CD4-positive, alpha-beta T cell (primary cell): ENCODE measurements at regions not wholly inside any gene's neighbourhood (a gene's known extent, or its start where the extent isn't known, plus 50 kb on each side); places are given as distances from the start of the nearest gene placed in this dataset.

ENCODE experiments used
- ATAC-seq: fragments of 200-7000 bp; cut with Tn5 transposase; one replicate; pipeline ENCODE4 v1.10.0; 2022; ENCODE audit warnings: mild to moderate bottlenecking; ENCODE audit not compliant: poor library complexity
- CTCF ChIA-PET: fragments of 350-600 bp; sonication (Branson Sonifier 250); formaldehyde crosslinking; loops from one replicate; lab custom pipeline; 2021; ENCODE audit warnings: antibody characterized with exemption, inconsistent platforms; lab: Charles Lee
- POLR2A ChIA-PET: fragments of 350-600 bp; sonication (Branson Sonifier 250); formaldehyde crosslinking; loops from one replicate; lab custom pipeline; 2021; ENCODE audit warnings: antibody characterized with exemption, inconsistent platforms; lab: Charles Lee
- DNase-seq, 14 experiments: peaks; one replicate each; pipeline ENCODE4 v3.0.0-alpha.2; 2013 to 2020; ENCODE audit warnings: mixed read lengths in 2 of 14
- H3K27ac ChIP-seq, 2 donors: one replicate each; pipeline versions ENCODE4 v1.5.1 to v1.7.0; 2013; ENCODE audit warnings: low read length in 2 of 2, low read depth in 1 of 2, mild to moderate bottlenecking in 1 of 2
- H3K27me3 ChIP-seq, 2 experiments: 1 replicate in 1 of 2; 2 replicates in 1 of 2; pipeline versions ENCODE4 v1.6.1 to v1.7.0; 2013; ENCODE audit warnings: low read length in 2 of 2, control low read depth in 1 of 2, mild to moderate bottlenecking in 1 of 2, moderate library complexity in 1 of 2; ENCODE audit not compliant: insufficient read depth in 2 of 2, control insufficient read depth in 1 of 2
- H3K36me3 ChIP-seq: one replicate; pipeline ENCODE4 v1.6.1; 2013; ENCODE audit warnings: low read length, control low read depth; ENCODE audit not compliant: insufficient read depth
- H3K4me1 ChIP-seq: one replicate; pipeline ENCODE4 v1.6.1; 2013; ENCODE audit warnings: low read length, control low read depth; ENCODE audit not compliant: insufficient read depth
- H3K4me3 ChIP-seq: one replicate; pipeline ENCODE4 v1.5.1; 2013; ENCODE audit warnings: mild to moderate bottlenecking, low read length, moderate library complexity
- H3K9me3 ChIP-seq, 2 experiments: 1 replicate in 1 of 2; 2 replicates in 1 of 2; pipeline versions ENCODE4 v1.6.1 to v1.7.0; 2013; ENCODE audit warnings: low read length in 2 of 2, mild to moderate bottlenecking in 2 of 2, control low read depth in 1 of 2, moderate library complexity in 1 of 2; ENCODE audit not compliant: control insufficient read depth in 1 of 2, insufficient read depth in 1 of 2
- H3K27ac Mint-ChIP-seq: one replicate; pipeline ENCODE4 v1.8.0; 2020; ENCODE audit warnings: mixed read lengths
- H3K27me3 Mint-ChIP-seq: one replicate; pipeline ENCODE4 v1.8.0; 2021; ENCODE audit warnings: mixed read lengths
- H3K36me3 Mint-ChIP-seq: one replicate; pipeline ENCODE4 v1.8.0; 2021; ENCODE audit warnings: low read depth, mixed read lengths
- H3K4me1 Mint-ChIP-seq: one replicate; pipeline ENCODE4 v1.8.0; 2021; ENCODE audit warnings: low read depth, mixed read lengths
- H3K4me3 Mint-ChIP-seq: one replicate; pipeline ENCODE4 v1.8.0; 2020; ENCODE audit warnings: mild to moderate bottlenecking, mixed read lengths
- H3K9me3 Mint-ChIP-seq: one replicate; pipeline ENCODE4 v1.8.0; 2020; ENCODE audit warnings: mixed read lengths
- intact Hi-C, 2 experiments: fragments of 100-400 bp; cut with DNase I in 1 of 2; cut with micrococcal nuclease in 1 of 2; formaldehyde crosslinking; loops; one replicate each; pipeline versions ENCODE4 v1.15.1 to v1.9.0; 2023 to 2025; cut with DNase I, micrococcal nuclease
- TF ChIP-seq, protein P1 (sequence below): fragments of 200-600 bp; IDR thresholded peaks from one replicate; pipeline ENCODE4 v1.8.0; 2022; ENCODE audit warnings: antibody characterized with exemption, mild to moderate bottlenecking

DNA sequence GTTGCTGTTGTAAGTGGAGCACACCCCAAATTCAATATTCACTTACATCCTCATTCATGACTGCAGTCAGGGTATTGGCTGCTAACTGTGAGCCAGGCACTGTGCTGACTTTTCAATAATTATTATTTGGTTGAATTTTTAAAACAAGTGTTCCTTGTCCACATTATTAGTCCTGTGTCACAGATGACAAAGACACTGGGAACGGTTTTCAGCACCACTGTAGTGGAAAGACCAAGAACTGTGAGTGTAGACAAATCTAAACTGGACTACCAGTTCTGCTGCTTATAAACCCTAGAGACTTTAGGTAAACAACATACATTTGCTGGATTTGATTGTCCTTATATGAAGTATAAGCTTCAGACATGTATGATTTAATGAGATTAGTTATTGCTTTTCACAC is 197.7 kb upstream of the ROBO2 start:
- H3K9me3 ChIP-seq: no peaks in the 10 kb centered on the region
- H3K9me3 Mint-ChIP-seq: peaks cover 9% of the 10 kb centered on the region
- H3K4me1 Mint-ChIP-seq: no peaks in the 10 kb centered on the region
- ChIA-PET POLR2A (no interaction called here), CTCF (no interaction called here)
- H3K36me3 Mint-ChIP-seq: no peaks in the 10 kb centered on the region
- intact Hi-C loops: no loop called here
- H3K27ac Mint-ChIP-seq: no peak overlapping the region
- no peaks in the 10 kb centered on the region for H3K27me3 ChIP-seq
- H3K4me1 ChIP-seq: no peaks in the 10 kb centered on the region
- H3K27ac ChIP-seq: no peak overlapping the region
- no peak overlapping the region for H3K4me3 Mint-ChIP-seq
- no peaks in the 10 kb centered on the region for H3K36me3 ChIP-seq
- TF ChIP-seq, protein P1, sequence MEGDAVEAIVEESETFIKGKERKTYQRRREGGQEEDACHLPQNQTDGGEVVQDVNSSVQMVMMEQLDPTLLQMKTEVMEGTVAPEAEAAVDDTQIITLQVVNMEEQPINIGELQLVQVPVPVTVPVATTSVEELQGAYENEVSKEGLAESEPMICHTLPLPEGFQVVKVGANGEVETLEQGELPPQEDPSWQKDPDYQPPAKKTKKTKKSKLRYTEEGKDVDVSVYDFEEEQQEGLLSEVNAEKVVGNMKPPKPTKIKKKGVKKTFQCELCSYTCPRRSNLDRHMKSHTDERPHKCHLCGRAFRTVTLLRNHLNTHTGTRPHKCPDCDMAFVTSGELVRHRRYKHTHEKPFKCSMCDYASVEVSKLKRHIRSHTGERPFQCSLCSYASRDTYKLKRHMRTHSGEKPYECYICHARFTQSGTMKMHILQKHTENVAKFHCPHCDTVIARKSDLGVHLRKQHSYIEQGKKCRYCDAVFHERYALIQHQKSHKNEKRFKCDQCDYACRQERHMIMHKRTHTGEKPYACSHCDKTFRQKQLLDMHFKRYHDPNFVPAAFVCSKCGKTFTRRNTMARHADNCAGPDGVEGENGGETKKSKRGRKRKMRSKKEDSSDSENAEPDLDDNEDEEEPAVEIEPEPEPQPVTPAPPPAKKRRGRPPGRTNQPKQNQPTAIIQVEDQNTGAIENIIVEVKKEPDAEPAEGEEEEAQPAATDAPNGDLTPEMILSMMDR: no peak
- no peaks in the 10 kb centered on the region for H3K27me3 Mint-ChIP-seq
- DNase-seq: no peak
- H3K4me3 ChIP-seq: no peak overlapping the region
- ATAC-seq: no peak

GRCh38 chr3:76855451-76855850 is 184.4 kb upstream of the ROBO2 start:
- ChIA-PET CTCF (no interaction called here), POLR2A (no interaction called here)
- peaks cover 15% of the 10 kb centered on the region for H3K9me3 Mint-ChIP-seq

DNA sequence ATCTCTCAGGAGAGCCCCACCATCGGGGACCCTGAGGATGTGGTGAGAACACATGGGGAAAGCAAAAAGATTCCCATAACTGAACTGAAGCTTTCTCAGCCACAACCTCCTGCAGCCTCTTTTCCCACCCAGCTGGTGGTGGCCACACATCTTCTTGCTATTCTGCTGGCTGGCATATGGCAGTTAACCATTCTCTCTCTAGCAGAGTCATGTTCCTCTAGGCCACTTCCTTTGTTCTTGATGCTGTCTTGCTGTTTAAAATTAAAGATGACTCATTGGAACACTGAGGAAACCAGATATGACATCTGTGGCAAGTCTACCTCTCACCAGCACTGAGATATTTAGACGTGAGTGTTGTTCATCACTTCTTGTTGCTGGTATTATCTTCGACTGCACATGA is 180.3 kb upstream of the ROBO2 start:
- Mint-ChIP-seq H3K27ac (no peak overlapping the region), H3K27me3 (no peaks in the 10 kb centered on the region), H3K4me1 (no peaks in the 10 kb centered on the region), H3K4me3 (no peak overlapping the region), H3K9me3 (peaks cover 22% of the 10 kb centered on the region), H3K36me3 (no peaks in the 10 kb centered on the region)
- Histone ChIP-seq H3K4me3 (no peak overlapping the region), H3K27me3 (no peaks in the 10 kb centered on the region), H3K4me1 (no peaks in the 10 kb centered on the region), H3K27ac (no peak overlapping the region), H3K36me3 (no peaks in the 10 kb centered on the region), H3K9me3 (peaks cover 0 to 8% of the 10 kb centered on the region in 2 experiments)
- DNase-seq: no peak
- intact Hi-C loops: no loop called here
- ATAC-seq: no peak
- ChIA-PET CTCF (no interaction called here), POLR2A (no interaction called here)
- TF ChIP-seq, protein P1: no peak

More at GRCh38 chr3:76855451-76855850, 184.4 kb upstream of the ROBO2 start:
- H3K36me3 ChIP-seq: no peaks in the 10 kb centered on the region
- H3K27me3 Mint-ChIP-seq: no peaks in the 10 kb centered on the region
- H3K27ac Mint-ChIP-seq: no peak overlapping the region
- no peaks in the 10 kb centered on the region for H3K4me1 ChIP-seq
- peaks cover 0 to 8% of the 10 kb centered on the region in 2 experiments for H3K9me3 ChIP-seq
- TF ChIP-seq, protein P1: no peak
- H3K4me1 Mint-ChIP-seq: no peaks in the 10 kb centered on the region
- no peak overlapping the region for H3K27ac ChIP-seq
- H3K4me3 ChIP-seq: no peak overlapping the region
- DNase-seq (no peak), ATAC-seq (no peak)
- intact Hi-C loops: no loop called here
- no peaks in the 10 kb centered on the region for H3K27me3 ChIP-seq
- H3K36me3 Mint-ChIP-seq: no peaks in the 10 kb centered on the region
- H3K4me3 Mint-ChIP-seq: no peak overlapping the region
